ENCODE measurements at regions not wholly inside any gene's neighbourhood (a gene's known extent, or its start where the extent isn't known, plus 50 kb on each side); places are given as distances from the start of the nearest gene placed in this dataset.

DNA sequence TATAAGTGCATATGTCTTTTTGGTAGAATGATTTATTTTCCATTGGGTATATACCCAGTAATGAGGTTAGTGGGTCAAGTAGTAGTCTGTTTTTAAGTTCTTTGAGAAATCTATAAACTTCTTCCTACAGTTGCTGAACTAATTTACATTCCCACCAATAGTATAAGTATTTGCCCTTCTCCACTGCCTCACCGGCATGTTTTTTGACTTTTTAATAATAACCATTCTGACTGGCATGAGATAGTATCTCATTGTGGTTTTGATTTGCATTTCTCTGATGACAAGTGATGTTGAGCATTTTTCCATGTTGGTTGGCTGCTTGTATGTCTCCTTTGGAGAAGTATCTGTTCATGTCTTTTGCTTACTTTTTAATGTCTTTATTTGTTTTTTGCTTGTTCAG, 94.1 kb upstream of the TP63 start:
- H3K36me3 Mint-ChIP-seq, result no peaks in the 10 kb centered on the region
- H3K4me1 Mint-ChIP-seq, result no peaks in the 10 kb centered on the region
- TF ChIP-seq, protein P1, sequence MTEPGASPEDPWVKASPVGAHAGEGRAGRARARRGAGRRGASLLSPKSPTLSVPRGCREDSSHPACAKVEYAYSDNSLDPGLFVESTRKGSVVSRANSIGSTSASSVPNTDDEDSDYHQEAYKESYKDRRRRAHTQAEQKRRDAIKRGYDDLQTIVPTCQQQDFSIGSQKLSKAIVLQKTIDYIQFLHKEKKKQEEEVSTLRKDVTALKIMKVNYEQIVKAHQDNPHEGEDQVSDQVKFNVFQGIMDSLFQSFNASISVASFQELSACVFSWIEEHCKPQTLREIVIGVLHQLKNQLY (CRISPR knock-in tag; IDR thresholded peaks at IDR 0.05), result no peak
- TF ChIP-seq OVOL2 (CRISPR knock-in tag; IDR thresholded peaks at IDR 0.05; ENCODE audit: borderline replicate concordance) (no peak), RORB (CRISPR knock-in tag; IDR thresholded peaks at IDR 0.05) (no peak), GTF2I (CRISPR knock-in tag; conservative IDR thresholded peaks at IDR 0.05) (no peak), CREM (CRISPR knock-in tag; IDR thresholded peaks at IDR 0.05) (no peak)
- TF ChIP-seq, protein P2, sequence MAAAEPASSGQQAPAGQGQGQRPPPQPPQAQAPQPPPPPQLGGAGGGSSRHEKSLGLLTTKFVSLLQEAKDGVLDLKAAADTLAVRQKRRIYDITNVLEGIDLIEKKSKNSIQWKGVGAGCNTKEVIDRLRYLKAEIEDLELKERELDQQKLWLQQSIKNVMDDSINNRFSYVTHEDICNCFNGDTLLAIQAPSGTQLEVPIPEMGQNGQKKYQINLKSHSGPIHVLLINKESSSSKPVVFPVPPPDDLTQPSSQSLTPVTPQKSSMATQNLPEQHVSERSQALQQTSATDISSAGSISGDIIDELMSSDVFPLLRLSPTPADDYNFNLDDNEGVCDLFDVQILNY (CRISPR knock-in tag; IDR thresholded peaks at IDR 0.05), result no peak
- ATAC-seq, result no peak
- CTCF ChIA-PET, result no interaction called here
- no peak for DNase-seq (ENCODE audit: low spot score)
- no peaks in the 10 kb centered on the region for H3K27me3 Mint-ChIP-seq (ENCODE audit: low read depth)
- POLR2A ChIA-PET, result no interaction called here
- no peak overlapping the region for H3K27ac Mint-ChIP-seq
- no peak overlapping the region for H3K4me3 Mint-ChIP-seq
- no peaks in the 10 kb centered on the region for H3K9me3 Mint-ChIP-seq

DNA sequence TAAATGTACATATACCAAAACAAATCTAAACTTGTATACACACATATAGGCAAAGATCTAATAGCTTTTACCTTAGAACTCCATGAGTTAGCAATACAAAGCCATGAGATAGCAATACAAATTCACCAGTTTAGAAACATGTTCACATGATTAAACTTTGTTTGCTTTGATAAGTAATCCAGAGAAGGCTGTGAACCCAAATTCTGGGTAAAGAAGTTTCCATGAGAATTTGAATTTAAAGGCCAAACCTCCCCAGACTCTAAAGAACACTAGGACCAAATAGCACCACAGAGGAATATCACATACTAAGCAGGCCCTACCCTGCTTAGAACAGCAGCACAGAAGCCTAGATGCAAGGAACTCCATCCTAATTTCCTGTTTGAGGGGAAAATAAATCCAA, 83.7 kb upstream of the TP63 start:
- ChIA-PET CTCF (no interaction called here), POLR2A (no interaction called here)
- Mint-ChIP-seq H3K36me3 (no peaks in the 10 kb centered on the region), H3K27ac (no peak overlapping the region), H3K4me1 (no peaks in the 10 kb centered on the region), H3K27me3 (ENCODE audit: low read depth) (no peaks in the 10 kb centered on the region), H3K9me3 (peaks cover 20% of the 10 kb centered on the region), H3K4me3 (no peak overlapping the region)
- TF ChIP-seq NR3C1 (CRISPR knock-in tag; conservative IDR thresholded peaks at IDR 0.05; ENCODE audit: low read depth), result no peak
- TF ChIP-seq, protein P3, sequence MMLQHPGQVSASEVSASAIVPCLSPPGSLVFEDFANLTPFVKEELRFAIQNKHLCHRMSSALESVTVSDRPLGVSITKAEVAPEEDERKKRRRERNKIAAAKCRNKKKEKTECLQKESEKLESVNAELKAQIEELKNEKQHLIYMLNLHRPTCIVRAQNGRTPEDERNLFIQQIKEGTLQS (CRISPR knock-in tag; conservative IDR thresholded peaks at IDR 0.05), result no peak
- DNase-seq (ENCODE audit: low spot score) (no peak), ATAC-seq (no peak)

DNA sequence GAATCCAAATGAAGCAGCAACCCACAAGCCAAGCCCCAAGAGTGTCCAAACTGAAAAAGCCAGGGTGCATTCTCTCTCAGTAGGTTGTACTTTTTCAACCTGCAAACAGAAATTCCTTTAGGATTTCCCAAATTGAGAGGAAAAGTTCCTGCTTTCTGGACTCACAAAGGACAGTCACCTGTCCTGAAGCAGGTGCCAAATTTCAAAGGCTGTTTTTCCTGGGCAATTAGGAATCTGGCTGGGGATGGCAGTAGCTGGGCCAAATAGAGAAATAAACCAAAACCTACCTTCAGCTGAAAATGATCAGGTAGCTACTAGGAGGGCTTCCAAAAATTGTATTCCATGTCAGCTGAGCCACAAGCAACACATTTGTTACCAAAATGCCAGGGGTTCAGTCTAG, 83.1 kb upstream of the TP63 start:
- ChIA-PET POLR2A (no interaction called here), CTCF (no interaction called here)
- Mint-ChIP-seq H3K27me3 (ENCODE audit: low read depth) (no peaks in the 10 kb centered on the region), H3K4me1 (no peaks in the 10 kb centered on the region), H3K9me3 (peaks cover 20% of the 10 kb centered on the region), H3K27ac (no peak overlapping the region), H3K4me3 (no peak overlapping the region), H3K36me3 (no peaks in the 10 kb centered on the region)
- ATAC-seq (no peak), DNase-seq (ENCODE audit: low spot score) (no peak)
- no peak for TF ChIP-seq ZBTB21 (CRISPR knock-in tag; IDR thresholded peaks at IDR 0.05; ENCODE audit: borderline replicate concordance)
- TF ChIP-seq GRHL2 (CRISPR knock-in tag; IDR thresholded peaks at IDR 0.05; ENCODE audit: insufficient replicate concordance, severe bottlenecking), result no peak
- TF ChIP-seq JAZF1 (CRISPR knock-in tag; IDR thresholded peaks at IDR 0.05), result no peak
- TF ChIP-seq, protein P4, sequence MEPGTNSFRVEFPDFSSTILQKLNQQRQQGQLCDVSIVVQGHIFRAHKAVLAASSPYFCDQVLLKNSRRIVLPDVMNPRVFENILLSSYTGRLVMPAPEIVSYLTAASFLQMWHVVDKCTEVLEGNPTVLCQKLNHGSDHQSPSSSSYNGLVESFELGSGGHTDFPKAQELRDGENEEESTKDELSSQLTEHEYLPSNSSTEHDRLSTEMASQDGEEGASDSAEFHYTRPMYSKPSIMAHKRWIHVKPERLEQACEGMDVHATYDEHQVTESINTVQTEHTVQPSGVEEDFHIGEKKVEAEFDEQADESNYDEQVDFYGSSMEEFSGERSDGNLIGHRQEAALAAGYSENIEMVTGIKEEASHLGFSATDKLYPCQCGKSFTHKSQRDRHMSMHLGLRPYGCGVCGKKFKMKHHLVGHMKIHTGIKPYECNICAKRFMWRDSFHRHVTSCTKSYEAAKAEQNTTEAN (CRISPR knock-in tag; IDR thresholded peaks at IDR 0.05), result no peak

DNA sequence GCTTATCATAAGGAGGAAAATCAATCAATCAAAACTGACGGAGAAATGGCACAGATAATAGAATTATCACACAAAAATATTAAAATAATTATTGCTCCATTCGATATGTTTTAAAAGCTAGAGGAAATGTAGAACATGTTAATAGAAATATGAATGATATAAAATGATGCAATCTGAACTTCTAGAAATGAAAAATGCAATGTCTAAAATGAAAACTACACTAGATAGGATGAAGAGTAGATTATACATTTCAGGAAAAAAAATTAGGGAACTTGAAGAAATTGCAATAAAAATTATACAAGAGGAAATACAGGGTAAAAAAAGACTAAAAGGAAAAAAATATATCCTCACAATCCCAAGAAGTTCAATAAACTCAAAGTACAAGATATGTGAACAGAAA, 80.2 kb upstream of the TP63 start:
- Mint-ChIP-seq H3K4me1 (no peaks in the 10 kb centered on the region), H3K36me3 (no peaks in the 10 kb centered on the region), H3K4me3 (no peak overlapping the region), H3K9me3 (peaks cover 18% of the 10 kb centered on the region), H3K27ac (no peak overlapping the region), H3K27me3 (ENCODE audit: low read depth) (no peaks in the 10 kb centered on the region)
- ChIA-PET POLR2A (no interaction called here), CTCF (interaction anchor here (0.5 kb wide), 1 partner anchor 281 kb away, joined by 3 read pairs; no protein-coding TSS in a partner anchor)
- DNase-seq (ENCODE audit: low spot score), result no peak
- ATAC-seq, result no peak
- TF ChIP-seq ESRRA (CRISPR knock-in tag; IDR thresholded peaks at IDR 0.05; ENCODE audit: borderline replicate concordance) (no peak), ATF1 (CRISPR knock-in tag; IDR thresholded peaks at IDR 0.05) (no peak), GABPB1 (CRISPR knock-in tag; IDR thresholded peaks at IDR 0.05) (no peak), ZNF416 (CRISPR knock-in tag; IDR thresholded peaks at IDR 0.05) (no peak)
- TF ChIP-seq, protein P5, sequence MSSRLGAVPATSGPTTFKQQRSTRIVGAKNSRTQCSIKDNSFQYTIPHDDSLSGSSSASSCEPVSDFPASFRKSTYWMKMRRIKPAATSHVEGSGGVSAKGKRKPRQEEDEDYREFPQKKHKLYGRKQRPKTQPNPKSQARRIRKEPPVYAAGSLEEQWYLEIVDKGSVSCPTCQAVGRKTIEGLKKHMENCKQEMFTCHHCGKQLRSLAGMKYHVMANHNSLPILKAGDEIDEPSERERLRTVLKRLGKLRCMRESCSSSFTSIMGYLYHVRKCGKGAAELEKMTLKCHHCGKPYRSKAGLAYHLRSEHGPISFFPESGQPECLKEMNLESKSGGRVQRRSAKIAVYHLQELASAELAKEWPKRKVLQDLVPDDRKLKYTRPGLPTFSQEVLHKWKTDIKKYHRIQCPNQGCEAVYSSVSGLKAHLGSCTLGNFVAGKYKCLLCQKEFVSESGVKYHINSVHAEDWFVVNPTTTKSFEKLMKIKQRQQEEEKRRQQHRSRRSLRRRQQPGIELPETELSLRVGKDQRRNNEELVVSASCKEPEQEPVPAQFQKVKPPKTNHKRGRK (CRISPR knock-in tag; IDR thresholded peaks at IDR 0.05; ENCODE audit: borderline replicate concordance), result no peak
- TF ChIP-seq, protein P3 (CRISPR knock-in tag; conservative IDR thresholded peaks at IDR 0.05), result no peak
- TF ChIP-seq, protein P6, sequence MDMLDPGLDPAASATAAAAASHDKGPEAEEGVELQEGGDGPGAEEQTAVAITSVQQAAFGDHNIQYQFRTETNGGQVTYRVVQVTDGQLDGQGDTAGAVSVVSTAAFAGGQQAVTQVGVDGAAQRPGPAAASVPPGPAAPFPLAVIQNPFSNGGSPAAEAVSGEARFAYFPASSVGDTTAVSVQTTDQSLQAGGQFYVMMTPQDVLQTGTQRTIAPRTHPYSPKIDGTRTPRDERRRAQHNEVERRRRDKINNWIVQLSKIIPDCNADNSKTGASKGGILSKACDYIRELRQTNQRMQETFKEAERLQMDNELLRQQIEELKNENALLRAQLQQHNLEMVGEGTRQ (CRISPR knock-in tag; IDR thresholded peaks at IDR 0.05), result no peak
- TF ChIP-seq, protein P7, sequence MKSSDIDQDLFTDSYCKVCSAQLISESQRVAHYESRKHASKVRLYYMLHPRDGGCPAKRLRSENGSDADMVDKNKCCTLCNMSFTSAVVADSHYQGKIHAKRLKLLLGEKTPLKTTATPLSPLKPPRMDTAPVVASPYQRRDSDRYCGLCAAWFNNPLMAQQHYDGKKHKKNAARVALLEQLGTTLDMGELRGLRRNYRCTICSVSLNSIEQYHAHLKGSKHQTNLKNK (CRISPR knock-in tag; IDR thresholded peaks at IDR 0.05), result no peak

Measured in WTC11 (cell line).